Effector memory CD8-positive, alpha-beta T cell (primary cell): ENCODE measurements at regions not wholly inside any gene's neighbourhood (a gene's known extent, or its start where the extent isn't known, plus 50 kb on each side); places are given as distances from the start of the nearest gene placed in this dataset.

Experiments used
- ATAC-seq: fragments of 150-1000 bp; cut with Tn5 transposase; replicated peaks from 2 replicates; pipeline ENCODE4 v1.10.0; 2021; ENCODE audit warnings: mild to moderate bottlenecking, moderate library complexity
- DNase-seq, 3 experiments: peaks; one replicate each; pipeline ENCODE4 v3.0.0; 2021
- H3K27ac Mint-ChIP-seq, 2 donors: one replicate each; pipeline ENCODE4 v1.8.0; 2022; ENCODE audit warnings: mild to moderate bottlenecking in 2 of 2, mixed read lengths in 2 of 2, moderate library complexity in 2 of 2
- H3K27me3 Mint-ChIP-seq, 2 donors: one replicate each; pipeline ENCODE4 v1.8.0; 2022; ENCODE audit warnings: mixed read lengths in 2 of 2
- H3K36me3 Mint-ChIP-seq: one replicate; pipeline ENCODE4 v1.8.0; 2022; ENCODE audit warnings: mild to moderate bottlenecking, moderate library complexity, mixed read lengths; ENCODE audit not compliant: insufficient read depth
- H3K4me1 Mint-ChIP-seq, 2 donors: one replicate each; pipeline ENCODE4 v1.8.0; 2022; ENCODE audit warnings: low read depth in 2 of 2, mixed read lengths in 2 of 2
- H3K4me3 Mint-ChIP-seq, 2 donors: one replicate each; pipeline ENCODE4 v1.8.0; 2022; ENCODE audit warnings: mild to moderate bottlenecking in 2 of 2, mixed read lengths in 2 of 2, moderate library complexity in 2 of 2
- H3K9me3 Mint-ChIP-seq, 2 donors: one replicate each; pipeline ENCODE4 v1.8.0; 2022; ENCODE audit warnings: mixed read lengths in 2 of 2

GRCh38 chr4:108377021-108377420 lies 208.3 kb upstream of the LEF1 start:
- Mint-ChIP-seq H3K9me3 (no peaks in the 10 kb centered on the region), H3K36me3 (no peaks in the 10 kb centered on the region)
- no peak for ATAC-seq

GRCh38 chr4:108375434-108375833 lies 206.7 kb upstream of the LEF1 start:
- no peak for DNase-seq
- Mint-ChIP-seq H3K4me1 (peaks cover 4 to 7% of the 10 kb centered on the region in 2 donors), H3K27ac (no peak overlapping the region), H3K27me3 (peaks cover 26 to 40% of the 10 kb centered on the region in 2 donors), H3K4me3 (no peak overlapping the region), H3K36me3 (no peaks in the 10 kb centered on the region), H3K9me3 (no peaks in the 10 kb centered on the region)
- no peak for ATAC-seq

More at GRCh38 chr4:108377021-108377420, 208.3 kb upstream of the LEF1 start:
- Mint-ChIP-seq H3K4me1 (peaks cover 0 to 4% of the 10 kb centered on the region in 2 donors), H3K4me3 (no peak overlapping the region), H3K27ac (no peak overlapping the region), H3K27me3 (peaks cover 18 to 29% of the 10 kb centered on the region in 2 donors)
- DNase-seq: no peak

- ATAC-seq: peak; percentile 51
- no peak overlapping the region for H3K4me3 Mint-ChIP-seq
Observed at GRCh38 chr4:108372681-108373080, 203.9 kb upstream of the LEF1 start.

GRCh38 chr4:108371282-108371681 lies 202.6 kb upstream of the LEF1 start:
- Mint-ChIP-seq H3K27me3 (peaks cover 46 to 59% of the 10 kb centered on the region in 2 donors), H3K27ac (no peak overlapping the region), H3K9me3 (no peaks in the 10 kb centered on the region), H3K36me3 (peaks cover 1% of the 10 kb centered on the region), H3K4me3 (no peak overlapping the region), H3K4me1 (peaks cover 11 to 14% of the 10 kb centered on the region in 2 donors)
- DNase-seq (no peak), ATAC-seq (no peak)

More at GRCh38 chr4:108372681-108373080, 203.9 kb upstream of the LEF1 start:
- Mint-ChIP-seq H3K36me3 (no peaks in the 10 kb centered on the region), H3K9me3 (no peaks in the 10 kb centered on the region), H3K4me1 (peaks cover 11 to 14% of the 10 kb centered on the region in 2 donors), H3K27me3 (peaks cover 45 to 65% of the 10 kb centered on the region in 2 donors), H3K27ac (peak overlapping the region in 1 of 2 donors; percentile 29)
- no peak for DNase-seq

GRCh38 chr4:108370291-108371141 lies 201.8 kb upstream of the LEF1 start:
- Mint-ChIP-seq H3K4me3 (peak overlapping the region; percentile 56 to 58), H3K36me3 (peaks cover 4% of the 10 kb centered on the region), H3K9me3 (no peaks in the 10 kb centered on the region), H3K27ac (no peak overlapping the region), H3K27me3 (peaks cover 47 to 59% of the 10 kb centered on the region in 2 donors), H3K4me1 (peaks cover 11 to 14% of the 10 kb centered on the region in 2 donors)
- DNase-seq: peak in 2 of 3 experiments; percentile 1 to 3
- ATAC-seq: peak; percentile 58

- Mint-ChIP-seq H3K9me3 (no peaks in the 10 kb centered on the region), H3K27me3 (peaks cover 54 to 70% of the 10 kb centered on the region in 2 donors), H3K27ac (no peak overlapping the region), H3K36me3 (peaks cover 4% of the 10 kb centered on the region), H3K4me3 (no peak overlapping the region), H3K4me1 (peaks cover 11 to 14% of the 10 kb centered on the region in 2 donors)
- ATAC-seq (no peak), DNase-seq (no peak)
Observed at GRCh38 chr4:108369035-108369655, 200.4 kb upstream of the LEF1 start.

- Mint-ChIP-seq H3K4me1 (peaks cover 11% of the 10 kb centered on the region in 2 donors), H3K4me3 (no peak overlapping the region), H3K9me3 (no peaks in the 10 kb centered on the region), H3K27ac (no peak overlapping the region), H3K36me3 (peaks cover 4% of the 10 kb centered on the region), H3K27me3 (peaks cover 57 to 72% of the 10 kb centered on the region in 2 donors)
- ATAC-seq (no peak), DNase-seq (no peak)
Observed at GRCh38 chr4:108367751-108368150, 199.0 kb upstream of the LEF1 start.

- Mint-ChIP-seq H3K4me1 (peaks cover 9 to 11% of the 10 kb centered on the region in 2 donors), H3K27me3 (peaks cover 67 to 82% of the 10 kb centered on the region in 2 donors), H3K27ac (no peak overlapping the region)
Observed at GRCh38 chr4:108366716-108367115, 198.0 kb upstream of the LEF1 start.

GRCh38 chr4:108365551-108365950 lies 196.8 kb upstream of the LEF1 start:
- Mint-ChIP-seq H3K4me3 (no peak overlapping the region), H3K27me3 (peaks cover 67 to 79% of the 10 kb centered on the region in 2 donors), H3K9me3 (no peaks in the 10 kb centered on the region), H3K27ac (no peak overlapping the region), H3K36me3 (peaks cover 4% of the 10 kb centered on the region), H3K4me1 (peaks cover 8 to 9% of the 10 kb centered on the region in 2 donors)
- ATAC-seq (no peak), DNase-seq (no peak)

More at GRCh38 chr4:108366716-108367115, 198.0 kb upstream of the LEF1 start:
- H3K4me3 Mint-ChIP-seq: no peak overlapping the region
- H3K36me3 Mint-ChIP-seq: peaks cover 4% of the 10 kb centered on the region
- DNase-seq: no peak
- no peaks in the 10 kb centered on the region for H3K9me3 Mint-ChIP-seq
- ATAC-seq: no peak

GRCh38 chr4:108361886-108362285 lies 193.2 kb upstream of the LEF1 start:
- Mint-ChIP-seq H3K36me3 (peaks cover 4% of the 10 kb centered on the region), H3K4me1 (peaks cover 4% of the 10 kb centered on the region in 2 donors), H3K27me3 (peaks cover 51 to 67% of the 10 kb centered on the region in 2 donors), H3K9me3 (no peaks in the 10 kb centered on the region), H3K27ac (no peak overlapping the region), H3K4me3 (no peak overlapping the region)
- ATAC-seq: no peak
- no peak for DNase-seq

- peaks cover 46 to 63% of the 10 kb centered on the region in 2 donors for H3K27me3 Mint-ChIP-seq
- no peak overlapping the region for H3K4me3 Mint-ChIP-seq
- H3K9me3 Mint-ChIP-seq: no peaks in the 10 kb centered on the region
- DNase-seq (no peak), ATAC-seq (no peak)
- no peak overlapping the region for H3K27ac Mint-ChIP-seq
- peaks cover 4% of the 10 kb centered on the region in 2 donors for H3K4me1 Mint-ChIP-seq
- H3K36me3 Mint-ChIP-seq: peaks cover 4% of the 10 kb centered on the region
Observed at GRCh38 chr4:108361446-108361820, 192.7 kb upstream of the LEF1 start.

- no peaks in the 10 kb centered on the region for H3K9me3 Mint-ChIP-seq
- H3K4me1 Mint-ChIP-seq: peaks cover 4% of the 10 kb centered on the region in 2 donors
- ATAC-seq: no peak
- DNase-seq: no peak
- no peak overlapping the region for H3K4me3 Mint-ChIP-seq
- no peaks in the 10 kb centered on the region for H3K36me3 Mint-ChIP-seq
- H3K27me3 Mint-ChIP-seq: peaks cover 44 to 62% of the 10 kb centered on the region in 2 donors
- H3K27ac Mint-ChIP-seq: no peak overlapping the region
Observed at GRCh38 chr4:108360754-108361445, 192.2 kb upstream of the LEF1 start.

GRCh38 chr4:108359986-108360681 lies 191.4 kb upstream of the LEF1 start:
- peaks cover 8 to 9% of the 10 kb centered on the region in 2 donors for H3K4me1 Mint-ChIP-seq

More at GRCh38 chr4:108359986-108360681, 191.4 kb upstream of the LEF1 start:
- DNase-seq: no peak
- no peaks in the 10 kb centered on the region for H3K36me3 Mint-ChIP-seq
- H3K9me3 Mint-ChIP-seq: no peaks in the 10 kb centered on the region
- H3K4me3 Mint-ChIP-seq: peak overlapping the region in 1 of 2 donors; percentile 12
- ATAC-seq: no peak
- peaks cover 43 to 61% of the 10 kb centered on the region in 2 donors for H3K27me3 Mint-ChIP-seq
- no peak overlapping the region for H3K27ac Mint-ChIP-seq
